ENCODE measurements at regions not wholly inside any gene's neighbourhood (a gene's known extent, or its start where the extent isn't known, plus 50 kb on each side); places are given as distances from the start of the nearest gene placed in this dataset.

DNA sequence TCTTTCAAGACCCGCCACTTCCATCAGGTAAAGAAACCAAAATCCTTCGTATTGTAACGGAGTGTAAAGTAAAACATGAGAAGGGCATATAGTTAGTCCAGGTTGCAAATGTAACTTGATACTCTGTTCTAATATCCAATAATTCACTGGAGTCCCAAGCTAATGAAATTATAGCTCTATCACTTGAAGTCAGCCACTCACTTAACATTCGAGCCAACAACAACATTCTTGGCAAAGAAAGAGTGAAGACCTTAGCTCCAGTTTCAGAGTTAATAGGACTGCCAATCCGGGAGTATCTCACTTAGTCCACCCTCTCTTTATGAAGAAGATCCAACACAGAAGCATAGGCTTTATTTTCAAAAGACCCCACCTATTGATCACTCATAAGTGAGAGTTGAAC, 298.0 kb upstream of the SOX11 start:
- no peak for DNase-seq (ENCODE audit: low read depth in 2 of 2)

DNA sequence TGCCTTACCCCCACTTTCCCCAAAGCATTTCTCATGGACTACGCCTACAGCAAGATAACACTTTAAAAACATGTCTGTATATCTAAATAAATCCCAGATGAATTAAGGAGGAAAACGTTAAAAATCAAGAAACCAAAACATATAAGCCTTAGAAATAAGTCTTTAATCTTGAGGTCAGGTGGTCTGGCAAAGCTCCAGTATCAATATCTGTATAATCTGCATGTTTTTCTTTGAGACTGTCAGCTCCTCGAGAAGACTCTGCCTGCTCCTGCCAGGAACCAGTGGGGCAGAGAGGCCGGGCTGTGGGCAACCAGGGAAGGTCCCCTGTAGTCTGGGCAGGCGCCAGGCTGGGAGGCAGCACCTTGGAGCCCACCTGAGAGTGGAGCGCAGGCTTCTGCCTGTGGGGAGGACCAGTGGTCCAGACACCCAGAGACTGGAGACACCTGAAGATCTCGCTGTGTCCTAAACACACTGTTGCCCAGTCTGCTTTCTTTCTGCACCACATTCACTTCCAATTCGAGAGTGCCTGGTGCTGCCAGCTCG, 291.0 kb upstream of the SOX11 start:
- no peak for DNase-seq (ENCODE audit: low read depth in 2 of 2)

DNA sequence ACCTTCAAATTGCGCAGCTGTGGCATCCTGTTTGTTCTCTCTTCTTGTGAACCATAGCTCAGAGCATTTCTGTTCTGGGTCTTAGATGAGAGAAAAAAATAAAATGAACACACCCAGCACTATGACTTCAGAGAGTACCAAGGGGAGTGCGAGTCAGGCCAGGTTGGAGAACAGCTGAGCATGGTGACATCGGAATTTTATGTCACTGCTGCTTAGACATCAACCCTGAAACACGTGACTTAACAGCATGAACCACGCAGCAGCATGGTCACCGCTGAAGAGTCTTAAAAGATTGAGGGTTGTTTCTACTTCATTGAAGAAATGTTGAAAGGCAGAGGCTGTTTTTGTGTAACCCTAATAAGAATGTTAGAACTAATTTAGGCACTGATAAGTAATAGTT, 288.8 kb upstream of the SOX11 start:
- DNase-seq (ENCODE audit: low read depth in 2 of 2), result no peak

DNA sequence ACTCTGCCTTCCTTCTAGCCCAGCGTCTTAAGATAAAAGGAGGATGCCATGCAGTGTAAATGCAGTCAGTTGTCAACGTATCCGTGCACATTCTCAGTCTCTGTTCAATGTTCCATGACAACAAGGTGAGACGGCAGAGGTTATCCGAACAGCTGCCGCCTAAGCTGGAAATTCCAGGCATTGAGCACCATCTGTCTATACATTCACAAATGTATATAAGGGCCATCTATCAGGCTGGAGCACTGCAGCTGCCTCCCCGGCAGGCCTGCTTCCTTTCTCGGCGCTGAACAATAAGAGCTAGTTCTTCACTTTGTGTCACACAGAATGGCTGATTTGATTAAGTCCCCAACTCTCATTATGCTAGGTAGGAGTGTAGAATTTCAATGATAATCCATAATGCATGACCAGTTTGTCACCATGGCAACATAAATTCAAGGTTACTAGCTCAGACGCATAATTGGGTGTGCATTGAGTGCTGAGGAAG, 282.2 kb upstream of the SOX11 start:
- no peak for DNase-seq (ENCODE audit: low read depth in 2 of 2)

DNA sequence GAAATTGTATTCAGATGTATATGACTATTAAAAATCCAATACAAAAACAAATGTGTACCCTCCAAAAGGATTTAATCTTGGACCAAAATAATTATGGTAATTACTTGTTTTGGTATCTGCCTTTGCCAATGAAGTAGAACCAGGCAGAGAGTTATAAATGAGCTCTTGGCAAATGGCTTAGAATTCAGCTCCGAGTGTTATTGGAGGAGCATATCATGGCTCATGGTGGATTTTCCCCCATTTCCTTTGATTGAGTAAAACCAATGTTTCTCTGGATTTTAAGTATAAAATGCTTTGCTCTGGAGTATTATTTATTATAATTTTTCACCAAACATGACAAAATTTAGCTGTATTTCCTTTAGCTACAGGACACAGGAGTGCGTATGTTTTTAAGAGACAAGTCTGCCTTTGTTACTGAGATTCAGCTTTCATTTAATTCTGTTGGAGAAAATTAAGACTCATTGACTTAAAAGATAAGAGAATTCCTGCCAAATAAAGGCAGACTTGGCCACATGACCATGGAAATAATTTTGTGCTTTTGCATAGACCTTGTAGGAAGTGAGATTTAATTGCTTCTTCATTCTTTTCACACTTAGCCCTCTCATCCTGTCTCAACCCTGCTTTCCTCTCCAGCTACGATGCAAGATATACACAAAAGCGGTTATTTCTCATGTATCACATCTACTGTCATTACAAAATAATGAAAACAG, 281.0 kb upstream of the SOX11 start:
- DNase-seq (ENCODE audit: low read depth in 2 of 2), result no peak

DNA sequence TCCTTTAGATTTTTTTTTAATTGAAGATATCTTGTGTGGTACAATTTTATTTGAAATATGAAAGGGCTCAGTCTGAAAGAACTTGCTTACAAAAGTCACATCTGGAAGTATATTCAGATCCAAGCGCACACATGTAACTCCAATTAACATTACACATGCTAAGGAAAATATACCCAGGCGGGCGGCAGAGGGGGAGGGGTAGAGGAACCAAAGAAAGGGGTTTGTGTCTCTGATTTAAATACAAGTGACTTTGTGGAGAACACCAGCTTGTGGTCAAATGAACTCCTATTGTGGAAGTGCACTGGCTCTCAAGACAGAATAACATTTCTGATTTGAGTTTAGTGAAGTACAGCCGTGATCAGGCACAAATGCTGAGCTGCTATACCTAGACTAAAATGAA, 280.2 kb upstream of the SOX11 start:
- no peak for DNase-seq (ENCODE audit: low read depth in 2 of 2)

DNA sequence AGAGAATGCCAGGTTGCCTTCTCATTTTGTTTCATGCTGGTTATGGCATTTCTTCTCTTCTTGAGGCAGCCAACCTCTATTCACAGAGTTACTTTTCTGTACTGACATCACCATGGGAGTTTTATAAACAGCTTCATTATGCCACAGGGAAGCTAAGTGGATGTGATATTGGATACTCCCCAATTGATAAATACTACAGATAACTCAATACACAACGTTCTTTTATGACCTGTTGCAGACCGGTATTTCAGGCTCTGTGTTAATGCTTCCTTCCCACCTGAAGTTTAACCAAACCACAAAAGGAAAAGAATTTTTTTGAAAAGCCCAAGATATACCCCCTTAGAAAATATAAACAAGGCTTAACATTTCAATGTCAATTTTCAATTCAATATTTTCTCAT, 258.3 kb upstream of the SOX11 start:
- DNase-seq (ENCODE audit: low read depth in 2 of 2), result no peak

- no peak for DNase-seq (ENCODE audit: low read depth in 2 of 2)
Observed at GRCh38 chr2:5437375-5437774, 254.8 kb upstream of the SOX11 start.

DNA sequence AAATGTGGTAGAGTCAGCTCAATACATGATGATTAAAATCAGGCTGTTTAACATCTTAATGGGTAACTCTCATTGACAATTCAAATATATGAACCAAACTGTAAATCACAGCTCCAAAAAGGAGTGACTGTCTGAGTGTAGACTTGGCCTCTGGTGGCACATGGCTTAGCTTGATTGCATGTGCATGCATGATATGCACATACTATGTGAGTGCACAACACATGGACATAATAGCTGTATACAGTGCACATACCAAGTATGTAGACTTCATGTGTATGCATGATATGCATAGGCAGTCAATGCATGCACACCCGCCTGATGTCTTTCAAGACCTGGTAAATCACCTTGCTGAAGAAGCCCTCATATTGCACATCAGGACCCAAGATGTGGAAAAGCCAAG, 252.0 kb upstream of the SOX11 start:
- no peak for DNase-seq (ENCODE audit: low read depth in 2 of 2)

DNA sequence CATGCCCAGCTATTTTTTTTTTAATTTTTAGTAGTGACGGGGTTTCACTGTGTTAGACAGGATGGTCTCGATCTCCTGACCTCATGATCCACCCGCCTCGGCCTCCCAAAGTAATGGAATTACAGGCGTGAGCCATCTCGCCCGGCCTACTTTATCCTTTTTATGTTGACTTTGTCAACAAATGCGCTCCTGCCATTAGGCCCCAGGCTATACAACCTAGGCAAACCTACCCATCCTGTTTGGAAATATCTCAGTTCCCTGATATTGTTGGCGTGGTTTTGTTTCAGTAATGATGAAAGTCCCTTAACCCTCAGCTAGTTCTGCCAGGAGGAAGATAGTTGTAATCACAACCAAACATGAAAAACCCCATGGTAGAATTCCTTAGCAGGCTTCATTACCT, 249.4 kb upstream of the SOX11 start:
- no peak for DNase-seq (ENCODE audit: low read depth in 2 of 2)

- no peak for DNase-seq (ENCODE audit: low read depth in 2 of 2)
Observed at GRCh38 chr2:5444168-5444567, 248.0 kb upstream of the SOX11 start.

- DNase-seq (ENCODE audit: low read depth in 2 of 2), result no peak
Observed at GRCh38 chr2:5444854-5445253, 247.3 kb upstream of the SOX11 start.

DNA sequence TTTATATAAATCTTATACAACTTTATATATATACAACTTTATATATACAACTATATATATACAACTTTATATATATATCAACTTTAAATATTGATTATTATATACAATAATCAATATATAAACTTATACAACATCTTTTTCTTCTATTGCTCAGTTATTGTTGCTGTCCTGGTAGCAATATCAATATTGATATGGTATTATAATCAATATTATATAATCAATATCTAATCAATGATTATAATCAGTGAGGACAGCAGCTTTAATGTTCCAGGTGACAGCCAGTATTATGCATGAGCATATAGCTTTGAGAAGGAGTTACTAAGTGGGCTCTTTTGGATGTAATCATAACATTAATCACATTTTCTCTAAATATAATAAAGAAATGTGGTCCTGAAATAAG, 242.3 kb upstream of the SOX11 start:
- no peak for DNase-seq (ENCODE audit: low read depth in 2 of 2)

DNA sequence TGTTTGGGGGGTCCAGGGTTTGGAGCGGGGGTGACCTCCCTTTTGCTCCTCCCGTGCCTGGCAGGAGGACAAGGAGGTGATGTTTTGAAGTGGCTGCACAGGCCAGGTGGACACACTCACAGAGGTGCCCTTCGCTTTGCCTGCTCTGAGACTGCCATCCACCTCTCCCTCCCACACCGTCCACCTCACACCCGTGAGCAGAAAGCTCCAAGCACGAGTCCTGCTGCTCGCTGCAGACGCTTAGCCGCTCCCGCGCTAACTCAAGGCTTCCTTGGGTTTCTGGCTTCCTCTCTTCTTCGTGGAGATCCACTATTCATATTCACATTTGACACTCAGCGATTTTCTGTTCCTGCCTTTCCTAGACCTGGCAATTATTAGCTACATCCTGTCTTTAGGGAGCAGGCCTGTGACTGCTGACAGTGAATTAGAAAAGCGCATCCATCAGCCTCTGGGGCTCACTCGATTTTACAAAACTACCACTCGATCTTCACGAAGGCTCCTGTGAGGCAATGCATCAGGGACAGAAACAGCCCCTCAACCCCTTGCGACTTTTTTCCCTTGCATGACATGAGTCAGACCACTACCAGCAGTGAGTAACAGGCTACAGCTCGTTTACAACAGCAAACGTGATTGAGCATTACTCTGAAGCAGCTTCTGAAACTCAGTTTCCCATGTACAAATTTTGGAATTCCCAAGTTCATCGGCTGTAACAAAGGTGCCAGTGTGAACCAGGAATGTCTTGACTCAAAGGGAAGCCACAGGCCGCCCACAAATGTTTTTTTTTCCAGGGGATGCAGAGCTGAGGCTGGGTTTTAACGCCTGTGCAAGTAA, 238.7 kb upstream of the SOX11 start:
- DNase-seq (ENCODE audit: low read depth in 2 of 2), result no peak

GRCh38 chr2:5454051-5454390, 238.2 kb upstream of the SOX11 start:
- DNase-seq (ENCODE audit: low read depth in 2 of 2), result no peak

GRCh38 chr2:5459041-5459440, 233.1 kb upstream of the SOX11 start:
- no peak for DNase-seq (ENCODE audit: low read depth in 2 of 2)

- DNase-seq (ENCODE audit: low read depth in 2 of 2), result no peak
Observed at GRCh38 chr2:5464657-5465056, 227.5 kb upstream of the SOX11 start.

GRCh38 chr2:5465859-5466258, 226.3 kb upstream of the SOX11 start:
- no peak for DNase-seq (ENCODE audit: low read depth in 2 of 2)

GRCh38 chr2:5467178-5467905, 224.8 kb upstream of the SOX11 start:
- no peak for DNase-seq (ENCODE audit: low read depth in 2 of 2)

DNA sequence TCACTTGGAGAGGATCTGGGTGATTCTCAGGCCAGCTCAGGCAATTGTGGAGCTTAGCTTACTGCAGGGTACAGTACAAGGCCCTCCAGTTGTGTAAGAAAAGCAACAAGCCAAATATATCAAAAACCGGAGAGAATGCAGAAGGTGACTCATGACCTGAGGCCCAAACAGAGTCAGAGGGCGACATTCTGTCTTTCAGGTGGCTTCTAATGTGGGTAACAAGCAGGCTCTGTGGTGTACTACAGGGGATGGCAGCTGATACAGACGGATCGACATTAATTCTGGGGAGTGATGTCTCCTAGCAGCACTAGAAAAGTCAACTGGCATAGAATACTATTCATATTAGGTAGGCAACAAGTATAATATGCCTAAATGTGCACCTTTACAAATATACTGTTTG, 219.5 kb upstream of the SOX11 start:
- DNase-seq (ENCODE audit: low read depth in 2 of 2), result no peak

DNA sequence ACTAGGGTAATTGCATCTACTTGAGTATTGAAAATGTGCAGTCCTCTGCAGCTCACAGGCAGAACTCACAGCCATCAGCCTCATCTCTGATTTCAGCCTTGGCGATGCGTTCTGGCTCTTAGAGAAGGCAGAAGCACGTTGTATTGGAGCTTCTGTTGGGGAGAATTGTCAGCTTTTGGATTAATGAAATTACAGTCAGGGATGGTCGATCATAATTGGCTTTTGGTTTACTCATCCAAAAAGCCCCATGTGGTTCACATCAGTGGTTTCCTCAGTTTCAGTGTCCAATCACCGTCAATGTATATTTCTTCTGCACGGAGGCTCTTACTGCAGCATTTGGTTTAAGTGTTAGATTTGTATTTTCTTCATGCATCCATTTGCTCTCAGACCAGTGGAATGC, 218.5 kb upstream of the SOX11 start:
- DNase-seq (ENCODE audit: low read depth in 2 of 2), result no peak

- DNase-seq (ENCODE audit: low read depth in 2 of 2), result no peak
Observed at GRCh38 chr2:5474716-5475115, 217.5 kb upstream of the SOX11 start.

All from stimulated activated CD4-positive, alpha-beta T cell treated with anti-CD3 and anti-CD28 coated beads, Interleukin-12 subunit alpha, Interleukin-12 subunit beta, amount 100 ng/mL, for 24 hours (primary cell).